ENCODE measurements at regions not wholly inside any gene's neighbourhood (a gene's known extent, or its start where the extent isn't known, plus 50 kb on each side); places are given as distances from the start of the nearest gene placed in this dataset.

DNA sequence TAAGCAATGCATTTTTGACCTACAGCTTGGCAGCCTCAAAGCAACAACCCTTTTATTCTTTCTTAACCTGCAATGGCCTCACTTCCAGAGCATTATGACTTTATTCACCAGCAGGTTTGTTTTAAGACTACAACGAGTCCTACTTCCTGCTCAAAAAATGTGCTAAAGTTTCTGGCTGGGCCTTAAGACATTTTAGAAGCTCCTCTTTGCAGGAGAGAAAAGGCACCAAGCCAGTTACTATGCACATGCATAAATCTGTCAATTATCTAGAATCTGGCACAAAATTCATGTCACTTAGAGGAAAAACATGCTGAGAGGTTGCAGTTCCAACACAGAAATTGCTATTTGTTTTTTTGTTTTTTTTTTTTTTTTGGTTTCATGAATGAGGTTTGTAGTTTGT is 223.0 kb upstream of the EPHA5 start:
- TF ChIP-seq, protein P1, sequence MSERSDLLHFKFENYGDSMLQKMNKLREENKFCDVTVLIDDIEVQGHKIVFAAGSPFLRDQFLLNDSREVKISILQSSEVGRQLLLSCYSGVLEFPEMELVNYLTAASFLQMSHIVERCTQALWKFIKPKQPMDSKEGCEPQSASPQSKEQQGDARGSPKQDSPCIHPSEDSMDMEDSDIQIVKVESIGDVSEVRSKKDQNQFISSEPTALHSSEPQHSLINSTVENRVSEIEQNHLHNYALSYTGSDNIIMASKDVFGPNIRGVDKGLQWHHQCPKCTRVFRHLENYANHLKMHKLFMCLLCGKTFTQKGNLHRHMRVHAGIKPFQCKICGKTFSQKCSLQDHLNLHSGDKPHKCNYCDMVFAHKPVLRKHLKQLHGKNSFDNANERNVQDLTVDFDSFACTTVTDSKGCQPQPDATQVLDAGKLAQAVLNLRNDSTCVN (CRISPR knock-in tag; IDR thresholded peaks at IDR 0.05; ENCODE audit: borderline replicate concordance), result no peak
- no peak for TF ChIP-seq MED1 (CRISPR knock-in tag; IDR thresholded peaks at IDR 0.05)
- TF ChIP-seq EZH2 (conservative IDR thresholded peaks at IDR 0.05; ENCODE audit: low read depth, low read length), result no peak
- no peak for TF ChIP-seq GPN1 (CRISPR knock-in tag; IDR thresholded peaks at IDR 0.05; ENCODE audit: borderline replicate concordance)
- TF ChIP-seq SP1 (IDR thresholded peaks at IDR 0.05), result no peak
- no peak for TF ChIP-seq SP1 (CRISPR knock-in tag; IDR thresholded peaks at IDR 0.05)

All from HepG2 (cell line).